ENCODE measurements at regions not wholly inside any gene's neighbourhood (a gene's known extent, or its start where the extent isn't known, plus 50 kb on each side); places are given as distances from the start of the nearest gene placed in this dataset.
A peak's percentile ranks its signal among the peaks of the same experiment; 100 is the strongest.

DNA sequence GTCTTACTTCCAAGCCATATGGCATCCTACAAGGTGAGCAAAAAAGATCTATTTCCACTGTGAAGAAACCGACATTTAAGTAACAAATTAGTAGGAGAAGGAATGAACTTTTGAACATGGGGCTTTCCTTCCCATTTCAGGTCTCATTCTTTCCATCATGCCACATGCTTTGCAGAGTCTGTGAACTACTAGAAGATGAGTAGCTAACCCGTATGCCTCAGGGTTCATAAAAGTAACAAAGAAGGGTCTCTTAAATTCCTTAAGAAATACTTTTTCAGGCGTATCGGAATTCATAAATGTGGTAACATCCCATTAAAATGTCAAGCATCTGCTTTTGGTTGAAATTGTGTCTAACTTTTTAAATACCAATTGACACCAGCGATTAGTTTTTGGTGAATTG lies 81.3 kb upstream of the TNS3 start:
- DNase-seq, result no peak

DNA sequence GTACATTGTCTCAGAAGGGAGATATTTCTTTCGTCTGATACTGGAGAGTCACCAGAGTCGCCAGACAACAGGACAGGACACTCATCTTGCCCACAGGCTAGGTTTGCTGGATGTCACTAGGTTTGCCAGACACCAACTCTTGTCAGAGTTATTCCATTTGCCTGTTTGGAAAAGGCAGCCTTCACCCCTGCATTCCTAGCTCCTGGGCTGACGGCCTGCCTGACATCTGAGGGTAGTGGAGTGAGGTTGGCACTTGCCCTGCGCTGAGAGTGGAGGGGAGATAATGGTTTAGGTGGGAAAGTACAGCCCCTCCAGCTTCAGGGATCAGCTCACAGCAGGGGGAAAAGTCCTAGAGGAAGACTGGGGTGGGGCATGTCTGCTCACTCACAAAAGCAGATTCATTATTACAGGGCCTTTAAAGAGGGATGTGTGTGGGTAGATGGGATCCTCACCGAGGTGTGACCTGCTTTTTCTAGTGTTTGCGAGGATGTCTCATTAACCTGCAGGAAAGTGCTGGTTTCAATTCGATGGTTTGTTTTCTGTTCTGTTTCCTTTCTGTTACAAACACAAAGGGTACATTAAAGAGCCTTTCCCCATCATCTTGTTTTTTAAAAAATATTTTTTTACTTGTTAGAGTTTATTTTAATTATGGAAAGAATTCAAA lies 79.3 kb upstream of the TNS3 start:
- DNase-seq, result no peak

DNA sequence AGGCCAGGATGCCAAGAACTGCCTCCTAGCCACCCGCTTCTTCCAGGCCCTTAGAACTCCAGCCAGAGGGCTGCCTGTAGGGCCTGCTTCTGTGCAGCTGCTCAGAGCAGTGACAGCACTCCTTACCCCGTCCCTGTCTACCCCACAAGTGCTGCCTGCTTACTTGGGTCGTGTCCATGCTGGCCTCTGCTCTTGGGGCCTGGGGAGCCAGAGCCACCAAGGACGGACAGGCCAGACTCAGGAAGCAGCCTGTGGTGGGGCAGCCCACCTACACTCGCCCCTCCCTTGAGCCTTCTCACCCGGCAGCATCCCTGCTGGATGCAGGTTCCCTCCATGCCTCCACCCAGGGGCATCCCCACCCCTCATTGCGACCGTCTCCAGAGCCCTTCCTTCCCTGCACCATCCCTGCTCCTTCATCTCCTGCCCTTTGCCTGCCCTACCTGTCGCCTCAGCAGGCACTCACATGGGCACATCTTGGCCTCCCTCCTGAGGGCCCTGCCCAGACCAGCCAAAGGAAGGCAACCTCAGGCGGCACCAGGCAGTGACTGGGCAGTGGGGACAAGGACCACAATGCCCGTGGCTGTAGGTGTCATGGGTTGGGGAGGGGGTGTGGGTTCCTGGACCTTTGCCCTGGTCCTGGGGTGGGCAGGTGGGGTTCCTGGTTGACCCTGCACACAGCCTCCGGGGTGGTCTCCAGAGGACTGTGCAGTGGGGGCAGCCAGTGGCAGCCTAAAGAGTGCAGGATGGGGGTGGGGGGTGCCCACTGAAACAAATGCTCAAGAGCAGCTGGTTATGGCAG lies 78.0 kb upstream of the TNS3 start:
- no peak for DNase-seq

DNA sequence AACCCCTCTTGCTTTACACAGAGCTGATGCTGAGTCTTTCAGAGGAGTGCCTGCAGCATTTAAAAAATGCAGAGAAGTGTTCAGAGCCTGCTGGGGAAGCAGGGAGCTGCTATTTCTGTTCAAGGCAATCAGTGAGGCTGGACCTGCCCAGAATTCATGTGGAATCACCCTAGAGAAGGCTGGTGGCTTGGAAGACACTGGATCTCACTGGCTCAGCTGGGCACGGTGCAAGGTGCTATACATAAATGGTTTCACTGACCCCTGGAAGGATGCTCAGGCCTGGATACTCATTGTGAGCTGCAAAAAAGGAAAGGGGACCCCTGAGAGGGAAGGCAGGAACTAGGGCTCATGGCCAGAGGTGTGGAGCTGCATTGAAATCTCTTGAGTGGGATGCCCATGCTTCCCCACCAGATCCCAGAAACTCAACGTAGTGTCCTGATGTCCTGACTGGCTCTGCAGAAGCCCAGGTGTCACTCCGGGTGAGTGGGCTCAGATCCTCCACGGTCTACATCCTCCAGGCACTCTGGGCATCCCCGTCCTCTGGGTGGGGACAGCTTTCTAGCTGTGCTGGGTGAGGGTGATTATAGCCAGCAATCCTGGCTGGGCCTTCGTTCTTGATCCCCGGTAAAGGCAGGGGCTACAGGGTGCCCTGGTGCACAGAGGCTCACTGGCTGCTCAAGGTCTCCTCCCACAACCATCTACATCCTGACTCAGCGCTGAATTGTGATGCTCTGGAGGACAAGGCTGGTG lies 77.2 kb upstream of the TNS3 start:
- no peak for DNase-seq

DNA sequence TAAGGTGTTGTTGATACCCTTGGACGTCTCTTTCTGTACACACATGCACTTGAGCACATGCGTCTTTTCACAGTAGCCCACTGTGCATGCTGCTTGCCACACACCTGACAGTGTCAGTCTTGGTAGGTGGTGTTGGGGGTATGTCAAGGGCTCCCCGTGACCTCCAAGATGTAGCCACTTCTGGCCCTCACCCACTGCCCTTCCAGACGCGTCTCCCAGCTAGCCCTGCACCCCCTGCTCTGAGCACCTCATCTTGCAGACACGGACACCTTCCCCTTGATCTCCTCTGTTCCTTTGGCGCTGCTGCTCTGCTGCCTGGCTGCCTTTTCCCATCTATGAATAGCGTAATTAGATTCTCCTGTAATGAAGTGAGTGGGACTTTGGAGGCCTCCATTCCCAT lies 75.2 kb upstream of the TNS3 start:
- no peak for DNase-seq

DNA sequence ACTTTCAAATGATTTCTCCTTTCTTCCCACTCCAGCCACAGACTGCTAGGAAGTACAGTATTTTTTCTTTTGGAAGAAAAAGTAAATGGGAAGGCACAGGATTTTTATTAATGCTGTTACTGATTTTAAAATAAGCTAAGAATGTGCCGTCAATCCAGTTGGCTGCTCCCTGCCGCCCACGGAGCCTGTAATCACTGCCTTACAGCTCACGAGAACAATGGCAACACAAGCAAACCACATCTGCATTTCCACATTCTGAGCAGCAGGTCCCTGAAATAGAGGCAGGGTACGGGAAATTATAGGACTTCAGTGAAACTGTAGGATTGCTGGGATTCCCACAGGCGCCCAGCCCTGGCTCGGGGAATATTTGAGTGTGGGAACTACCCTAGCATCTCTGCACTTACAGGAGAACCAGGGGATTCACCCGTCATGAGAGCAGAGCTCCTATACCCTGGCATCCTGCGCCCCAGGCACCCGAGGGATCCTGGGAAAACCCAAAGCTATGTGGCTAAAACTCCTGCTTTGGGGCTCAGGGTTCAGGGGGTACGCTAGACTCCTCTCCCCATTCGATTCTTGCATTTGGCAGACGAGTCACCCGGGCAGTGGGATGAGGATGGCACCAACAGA lies 72.9 kb upstream of the TNS3 start:
- no peak for DNase-seq

DNA sequence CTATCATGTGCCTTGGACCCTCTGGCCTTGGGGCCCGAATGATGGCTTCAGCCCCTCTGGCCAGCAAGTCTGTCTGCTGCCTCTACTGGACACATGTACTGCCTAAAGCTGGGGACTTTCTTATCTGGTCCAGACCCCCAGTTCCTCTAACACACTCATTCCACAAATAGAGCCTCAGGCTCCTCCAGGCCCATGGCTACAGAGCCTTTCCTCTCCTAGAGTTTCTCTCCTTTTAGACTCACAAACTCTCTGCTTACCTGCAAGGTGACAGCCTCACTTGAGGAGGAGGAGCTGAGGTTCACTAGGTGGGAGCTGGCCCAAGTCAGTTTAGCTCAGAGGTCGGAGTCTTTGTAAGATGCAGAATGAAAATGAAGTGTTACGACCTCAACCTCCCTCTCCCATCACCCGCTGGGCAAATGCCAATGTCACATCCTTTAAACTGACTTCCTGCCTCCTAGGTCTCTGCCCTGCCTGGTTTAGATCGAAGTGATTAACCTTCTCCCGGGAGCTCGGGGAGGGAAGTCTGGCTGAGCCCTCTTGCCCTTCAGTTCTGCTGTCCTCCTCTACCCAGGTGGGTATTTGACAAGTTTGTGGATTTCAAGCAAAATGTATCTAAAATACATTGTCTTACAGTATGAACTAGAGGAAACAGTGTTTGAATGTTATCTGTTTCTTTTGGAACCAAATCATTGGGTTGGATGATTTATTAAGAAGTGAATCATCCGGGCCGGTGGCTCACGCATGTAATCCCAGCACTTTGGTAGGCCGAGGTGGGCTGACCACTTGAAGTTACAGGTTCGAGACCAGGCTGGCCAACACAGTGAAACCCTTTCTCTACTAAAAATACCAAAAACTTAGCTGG lies 71.9 kb upstream of the TNS3 start:
- DNase-seq, result no peak

DNA sequence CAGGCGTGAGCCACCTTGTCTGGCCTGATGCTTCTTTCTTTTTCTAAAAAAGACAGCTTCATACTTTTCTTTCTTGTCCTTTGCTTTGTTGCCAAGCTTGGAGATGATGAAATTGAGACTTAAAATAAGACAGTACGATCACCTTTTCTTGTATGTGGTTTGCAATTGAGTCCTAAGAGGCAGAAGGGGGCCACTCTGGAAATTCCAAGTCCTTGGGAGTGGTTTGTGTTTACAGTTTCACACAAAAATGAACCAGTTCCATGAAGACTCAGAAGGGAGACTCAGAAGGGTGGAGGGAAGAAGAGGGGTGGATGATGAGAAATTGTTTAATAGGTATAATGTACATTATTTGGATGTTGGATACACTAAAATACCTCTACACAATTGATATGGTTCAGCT lies 70.7 kb upstream of the TNS3 start:
- no peak for DNase-seq

DNA sequence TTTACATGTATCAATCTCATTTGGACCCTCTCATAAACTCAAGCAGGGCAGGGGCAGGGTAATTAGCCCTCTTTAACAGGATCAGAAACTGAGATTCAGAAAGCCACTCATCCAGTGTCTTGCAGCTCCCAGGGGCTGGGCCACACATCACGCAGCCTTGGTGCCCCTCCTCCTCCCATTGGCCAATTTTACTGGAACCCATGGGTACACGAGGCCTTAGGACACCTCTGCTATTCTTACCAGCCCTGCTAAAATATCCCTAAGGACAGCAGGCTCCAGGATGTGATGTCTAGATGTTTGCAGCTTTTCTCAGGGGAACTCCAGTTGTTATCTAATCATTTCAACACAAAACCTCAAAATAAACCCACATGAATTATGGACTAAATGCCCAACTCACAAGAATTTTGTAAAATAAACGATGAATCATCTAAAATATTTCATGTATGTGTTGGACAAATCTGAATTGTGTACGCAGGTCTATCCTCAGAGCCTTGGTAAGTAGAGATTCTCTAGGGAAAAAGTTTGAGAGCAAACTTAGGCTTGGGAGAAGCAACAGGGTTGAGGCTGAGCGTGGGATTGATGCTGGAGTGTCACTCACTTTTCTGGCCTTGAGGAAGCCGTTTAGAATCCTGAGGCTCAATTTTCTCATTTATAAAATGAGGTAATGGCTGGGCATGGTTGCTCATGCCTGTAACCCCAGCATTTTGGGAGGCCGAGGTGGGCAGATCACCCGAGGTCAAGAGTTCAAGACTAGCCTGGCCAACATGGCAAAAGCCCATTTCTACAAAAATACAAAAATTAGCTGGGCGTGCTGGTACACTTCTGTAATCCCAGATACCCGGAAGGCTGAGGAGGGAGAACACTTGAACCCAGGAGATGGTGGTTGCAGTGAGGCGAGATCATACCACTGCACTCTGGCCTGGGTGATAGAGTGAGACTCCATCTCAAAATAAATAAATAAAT lies 69.7 kb upstream of the TNS3 start:
- peak; percentile 43 for DNase-seq

DNA sequence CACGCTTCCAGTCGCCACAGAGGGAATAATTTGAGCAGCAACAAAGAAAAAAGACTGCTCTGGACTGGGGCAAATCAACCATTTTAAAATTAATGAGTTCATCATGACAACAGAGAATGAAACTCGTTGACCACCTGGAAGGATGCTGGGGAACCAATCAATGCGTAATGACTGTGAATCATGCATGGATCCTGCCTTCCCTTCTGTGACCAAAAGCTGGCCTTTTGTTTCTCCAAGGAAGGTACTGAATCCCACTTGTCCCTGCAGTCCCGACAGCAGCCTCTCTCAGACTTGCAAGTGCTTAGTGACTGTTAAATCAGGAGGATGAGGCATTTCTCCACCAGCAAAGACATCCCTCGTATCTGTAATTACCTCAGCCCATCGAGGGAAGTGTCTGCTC lies 68.0 kb upstream of the TNS3 start:
- DNase-seq, result no peak

DNA sequence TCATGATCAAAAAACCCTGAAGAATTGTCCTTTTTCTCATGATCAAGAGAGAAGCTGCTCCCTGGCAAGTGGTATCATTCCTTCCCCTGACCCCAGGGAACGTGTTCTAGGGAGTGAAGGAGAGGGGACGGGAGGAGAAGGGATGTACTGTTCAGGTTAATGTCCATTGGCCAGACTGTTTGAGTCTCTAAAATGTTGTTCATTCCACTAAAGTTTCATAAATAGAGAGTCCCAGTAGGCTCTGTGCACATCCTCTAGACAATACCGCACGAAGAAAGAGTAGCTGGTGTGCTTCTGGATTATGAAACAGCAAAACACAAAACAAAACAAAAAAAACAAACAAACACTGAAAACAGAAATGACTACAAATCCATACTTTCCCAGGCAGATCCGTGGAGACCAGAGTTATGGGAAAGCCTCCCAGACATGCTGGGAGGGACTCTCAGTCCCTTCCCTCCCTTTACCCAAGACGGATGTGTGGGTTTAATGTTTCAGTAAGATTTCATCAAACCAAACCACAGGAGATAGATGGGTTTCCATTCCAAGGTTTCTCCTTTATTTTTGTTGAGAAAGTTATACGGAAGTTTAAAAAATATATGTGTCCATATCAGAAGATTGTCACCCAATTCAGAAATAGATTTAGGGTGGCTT lies 66.5 kb upstream of the TNS3 start:
- no peak for DNase-seq

DNA sequence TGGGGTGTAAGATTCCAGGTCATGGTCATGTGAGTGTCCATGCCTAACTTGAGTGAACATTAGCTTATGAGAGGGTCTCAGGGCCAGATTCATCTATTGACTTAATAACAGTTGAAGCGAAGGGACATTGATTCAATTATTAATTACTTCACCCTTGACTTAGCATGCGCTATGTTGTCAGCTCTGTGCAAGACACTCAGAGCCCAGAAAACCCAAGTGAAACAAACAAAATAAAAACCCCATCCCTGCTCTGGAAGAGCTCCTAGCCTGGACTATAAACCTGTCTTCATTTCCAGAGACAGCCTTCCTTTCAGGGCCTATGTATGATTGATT lies 66.0 kb upstream of the TNS3 start:
- DNase-seq, result no peak

DNA sequence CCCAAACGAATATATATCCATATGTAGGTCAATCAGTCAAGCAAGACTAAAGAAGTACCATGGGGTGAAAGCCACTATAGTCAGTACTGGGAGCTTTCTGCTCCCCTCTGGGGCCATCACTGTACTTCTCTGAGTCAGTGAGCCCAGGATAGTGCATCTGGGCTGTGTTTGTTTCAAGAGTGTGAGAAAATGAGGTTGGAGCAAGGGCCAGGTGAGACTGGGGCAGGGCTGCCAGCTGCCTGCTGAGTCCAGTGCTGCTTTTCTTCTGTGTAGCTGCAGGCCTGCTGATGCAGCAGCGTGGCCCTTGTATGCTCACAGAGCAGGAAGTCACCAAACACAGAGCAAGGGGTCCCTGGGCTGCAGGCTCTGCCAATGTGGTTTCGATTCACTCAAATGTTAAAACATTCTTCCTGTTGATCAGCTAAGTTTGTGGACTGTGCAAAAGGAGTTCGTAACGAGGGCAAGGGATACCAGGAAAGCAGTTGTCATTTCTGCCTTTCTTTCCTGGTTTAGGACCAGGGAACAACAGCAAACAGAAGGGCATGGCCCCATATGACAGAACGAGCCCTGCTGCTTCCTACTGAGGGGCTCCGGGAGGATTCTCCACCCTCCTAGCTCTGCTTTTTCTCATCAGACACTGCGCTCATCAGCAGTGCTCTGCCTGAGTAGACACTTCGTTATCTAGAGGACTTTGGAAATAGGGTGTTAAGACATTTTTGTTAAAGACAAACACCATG lies 65.4 kb upstream of the TNS3 start:
- no peak for DNase-seq

DNA sequence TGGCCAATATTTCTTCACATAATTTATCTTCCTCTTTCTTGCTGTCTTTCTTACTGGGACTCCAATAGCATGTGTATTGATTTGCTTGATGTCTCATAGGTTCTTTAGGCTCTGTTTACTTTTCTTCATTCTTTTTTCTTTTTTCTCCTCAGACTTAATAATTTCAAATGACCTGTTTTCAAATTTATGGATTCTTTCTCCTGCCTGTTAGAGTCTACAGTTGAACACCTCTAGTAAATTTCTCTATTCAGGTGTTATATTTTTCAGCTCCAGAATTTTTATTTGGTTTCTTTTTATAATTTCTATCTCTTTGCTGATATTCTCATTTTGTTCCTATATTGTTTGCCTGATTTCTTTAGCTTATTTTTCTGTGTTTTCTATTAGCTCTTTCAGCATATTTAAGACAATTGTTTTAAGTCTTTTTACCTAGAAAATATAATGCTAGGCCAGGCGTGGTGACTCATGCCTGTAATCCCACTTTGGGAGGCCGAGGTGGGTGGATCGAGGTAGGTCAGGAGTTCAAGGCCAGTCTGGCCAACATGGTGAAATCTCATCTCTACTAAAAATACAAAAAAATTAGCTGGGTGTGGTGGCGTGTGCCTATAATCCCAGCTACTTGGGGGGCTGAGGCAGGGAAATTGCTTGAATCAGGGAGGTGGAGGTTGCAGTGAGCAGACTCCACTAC lies 61.9 kb upstream of the TNS3 start:
- no peak for DNase-seq

DNA sequence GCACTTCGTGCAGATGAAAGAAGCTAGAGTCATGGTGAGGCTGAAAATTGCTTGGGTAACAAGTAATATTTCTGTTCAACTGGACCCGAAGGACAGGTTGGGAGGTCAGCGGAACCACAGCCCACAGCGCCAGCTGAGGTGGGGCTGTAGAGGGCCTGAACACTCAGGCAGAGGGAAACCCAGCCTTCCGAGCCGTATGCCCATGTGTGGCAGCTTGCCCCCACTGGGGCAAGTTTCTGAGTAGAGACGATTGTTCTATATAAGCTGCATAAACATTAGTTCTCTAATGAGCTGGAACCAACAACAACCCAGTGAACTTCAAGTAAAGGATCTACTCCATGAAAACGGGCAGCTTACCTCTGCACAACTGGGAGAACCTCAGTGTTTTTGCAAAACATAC lies 58.4 kb upstream of the TNS3 start:
- DNase-seq, result no peak

DNA sequence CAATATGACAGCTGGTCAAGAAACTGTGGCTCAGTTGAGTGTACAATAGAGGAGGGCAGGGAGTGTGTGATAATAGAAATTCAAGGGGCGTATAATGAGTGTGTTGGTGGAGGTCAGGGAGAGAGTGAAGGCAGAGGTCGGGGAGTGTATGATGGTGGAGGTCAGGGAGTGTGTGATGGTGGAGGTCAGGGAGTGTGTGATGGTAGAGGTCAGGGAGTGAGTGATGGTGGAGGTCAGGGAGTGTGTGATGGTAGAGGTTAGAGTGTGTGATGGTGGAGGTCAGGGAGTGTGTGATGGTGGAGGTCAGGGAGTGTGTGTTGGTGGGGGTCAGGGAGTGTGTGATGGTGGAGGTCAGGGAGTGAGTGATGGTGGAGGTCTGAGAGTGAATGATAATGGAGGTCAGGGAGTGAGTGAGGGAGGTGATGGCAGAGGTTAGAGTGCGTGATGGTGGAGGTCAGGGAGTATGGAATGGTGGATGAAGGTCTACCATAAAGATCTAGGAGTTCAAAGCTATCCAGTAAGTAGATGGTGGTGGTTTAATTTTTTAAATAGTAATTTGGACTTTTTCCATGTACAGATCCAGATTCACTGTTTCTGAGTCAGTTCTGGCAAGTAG lies 57.7 kb upstream of the TNS3 start:
- DNase-seq, result no peak

DNA sequence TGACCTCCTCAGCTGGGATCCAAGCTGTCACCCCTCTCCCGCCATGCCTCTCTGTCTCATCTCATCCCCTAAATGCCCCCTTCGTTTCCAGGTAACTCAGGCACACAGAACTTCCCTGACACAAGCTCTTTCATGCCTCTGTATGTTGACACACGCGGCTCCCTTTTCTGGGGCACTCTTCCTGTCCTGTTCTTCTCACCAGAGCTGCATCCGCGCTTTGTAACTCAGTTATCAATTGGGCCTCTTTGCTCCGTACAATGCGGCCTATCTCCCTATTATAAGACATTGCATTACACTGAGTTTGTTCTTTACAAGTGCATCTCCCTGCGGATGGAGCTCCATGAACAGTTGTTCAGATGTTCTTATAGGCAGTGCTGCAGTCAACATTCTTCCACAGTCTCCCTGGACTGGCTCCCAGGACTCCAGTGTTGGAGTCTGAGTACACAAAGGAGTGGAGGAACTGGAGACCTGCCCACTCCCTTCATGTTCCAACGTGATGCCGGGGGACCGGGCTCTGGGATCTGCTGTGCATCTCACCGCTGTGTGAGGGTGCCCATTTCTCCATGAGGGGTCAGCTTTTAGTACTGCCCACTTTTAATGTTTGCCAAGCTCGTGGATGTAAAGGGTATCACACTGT lies 56.9 kb upstream of the TNS3 start:
- DNase-seq, result no peak

DNA sequence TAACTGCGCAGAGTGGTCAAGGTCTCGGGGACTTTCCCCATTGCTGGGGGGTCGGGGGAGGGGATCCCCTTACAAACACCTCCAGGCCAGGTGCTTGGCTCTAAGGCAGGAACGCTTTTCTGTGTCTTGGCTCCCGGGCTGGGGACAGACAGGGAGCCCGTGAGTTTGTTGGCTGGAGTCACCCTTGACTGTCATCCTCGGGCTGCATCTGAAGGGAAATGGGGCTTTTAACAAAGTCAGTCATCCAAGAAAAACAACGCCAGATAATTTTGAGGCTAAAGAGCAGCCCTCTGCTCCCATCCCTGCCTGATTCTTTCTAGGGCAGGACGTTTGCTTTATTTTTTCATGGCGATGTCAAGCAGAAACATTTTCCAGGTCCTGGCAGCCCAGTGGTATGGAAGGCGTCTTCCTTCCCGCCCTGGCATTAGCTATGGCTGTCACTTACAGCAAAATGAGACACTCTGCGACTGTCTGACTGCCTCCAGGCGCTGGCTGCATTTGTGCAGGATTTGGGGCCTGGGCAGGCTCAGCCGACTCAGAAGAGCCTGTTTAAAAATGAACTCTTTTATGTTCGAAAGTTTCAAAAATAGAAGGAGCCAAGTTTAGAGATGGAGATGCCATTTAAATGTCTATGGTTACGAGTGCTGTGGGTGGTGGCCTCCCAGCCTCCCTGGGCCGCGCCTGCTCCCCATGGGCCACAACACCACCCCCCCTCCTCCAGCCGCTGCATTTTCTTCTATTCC lies 54.7 kb upstream of the TNS3 start:
- no peak for DNase-seq

Data from GOT3 (cell line).